BE2C (cell line): ENCODE measurements at regions not wholly inside any gene's neighbourhood (a gene's known extent, or its start where the extent isn't known, plus 50 kb on each side); places are given as distances from the start of the nearest gene placed in this dataset.

Experiments
- DNase-seq: peaks from one replicate; pipeline ENCODE4 v3.0.0-alpha.2; 2020
- H3K27me3 ChIP-seq: fragments of 250-450 bp; sonication (Bioruptor Pico); 2 replicates; pipeline ENCODE4 v1.5.1; 2020; ENCODE audit warnings: mild to moderate bottlenecking
- H3K36me3 ChIP-seq: fragments of 250-450 bp; sonication (Bioruptor Pico); 2 replicates; pipeline ENCODE4 v1.5.1; 2020; ENCODE audit warnings: mild to moderate bottlenecking
- H3K4me1 ChIP-seq: fragments of 250-450 bp; sonication (Bioruptor Pico); 2 replicates; pipeline ENCODE4 v1.5.1; 2020
- H3K4me3 ChIP-seq: 2 replicates; pipeline ENCODE4 v1.5.1; 2011; ENCODE audit warnings: low read depth, low read length
- H3K9me3 ChIP-seq: fragments of 250-450 bp; sonication (Bioruptor Pico); 2 replicates; pipeline ENCODE4 v1.5.1; 2020
- TF ChIP-seq, protein P1 (sequence below): IDR thresholded peaks from 2 replicates; pipeline ENCODE4 v1.5.1; 2012; ENCODE audit warnings: mild to moderate bottlenecking, low read depth, low read length

DNA sequence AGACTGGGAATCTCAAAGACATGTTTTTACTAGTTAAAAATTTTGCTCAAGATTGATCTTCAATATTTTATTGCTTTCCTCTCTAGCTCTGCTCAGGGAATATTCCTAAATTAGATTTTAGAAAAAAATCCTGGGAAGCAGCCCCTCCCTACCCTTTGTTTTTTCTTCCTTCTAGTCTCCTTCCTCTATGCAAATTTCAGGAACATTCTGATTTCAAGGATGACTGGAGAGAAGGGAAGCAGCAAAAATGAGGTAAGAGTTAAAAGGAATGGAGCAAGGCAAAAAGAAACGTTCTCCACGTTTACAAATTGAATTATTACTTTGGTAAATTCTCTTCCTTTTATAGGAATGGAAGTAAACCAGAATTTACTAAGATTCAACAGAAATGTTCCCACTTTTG is 493.4 kb upstream of the TUSC1 start:
- peaks cover 2% of the 10 kb centered on the region; the same call in 1 of the 2 replicates for H3K4me1 ChIP-seq
- no peak for DNase-seq
- TF ChIP-seq, protein P1, sequence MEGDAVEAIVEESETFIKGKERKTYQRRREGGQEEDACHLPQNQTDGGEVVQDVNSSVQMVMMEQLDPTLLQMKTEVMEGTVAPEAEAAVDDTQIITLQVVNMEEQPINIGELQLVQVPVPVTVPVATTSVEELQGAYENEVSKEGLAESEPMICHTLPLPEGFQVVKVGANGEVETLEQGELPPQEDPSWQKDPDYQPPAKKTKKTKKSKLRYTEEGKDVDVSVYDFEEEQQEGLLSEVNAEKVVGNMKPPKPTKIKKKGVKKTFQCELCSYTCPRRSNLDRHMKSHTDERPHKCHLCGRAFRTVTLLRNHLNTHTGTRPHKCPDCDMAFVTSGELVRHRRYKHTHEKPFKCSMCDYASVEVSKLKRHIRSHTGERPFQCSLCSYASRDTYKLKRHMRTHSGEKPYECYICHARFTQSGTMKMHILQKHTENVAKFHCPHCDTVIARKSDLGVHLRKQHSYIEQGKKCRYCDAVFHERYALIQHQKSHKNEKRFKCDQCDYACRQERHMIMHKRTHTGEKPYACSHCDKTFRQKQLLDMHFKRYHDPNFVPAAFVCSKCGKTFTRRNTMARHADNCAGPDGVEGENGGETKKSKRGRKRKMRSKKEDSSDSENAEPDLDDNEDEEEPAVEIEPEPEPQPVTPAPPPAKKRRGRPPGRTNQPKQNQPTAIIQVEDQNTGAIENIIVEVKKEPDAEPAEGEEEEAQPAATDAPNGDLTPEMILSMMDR = no peak
- no peak overlapping the region for H3K4me3 ChIP-seq
- H3K36me3 ChIP-seq = no peaks in the 10 kb centered on the region
- no peaks in the 10 kb centered on the region for H3K9me3 ChIP-seq
- no peaks in the 10 kb centered on the region for H3K27me3 ChIP-seq

DNA sequence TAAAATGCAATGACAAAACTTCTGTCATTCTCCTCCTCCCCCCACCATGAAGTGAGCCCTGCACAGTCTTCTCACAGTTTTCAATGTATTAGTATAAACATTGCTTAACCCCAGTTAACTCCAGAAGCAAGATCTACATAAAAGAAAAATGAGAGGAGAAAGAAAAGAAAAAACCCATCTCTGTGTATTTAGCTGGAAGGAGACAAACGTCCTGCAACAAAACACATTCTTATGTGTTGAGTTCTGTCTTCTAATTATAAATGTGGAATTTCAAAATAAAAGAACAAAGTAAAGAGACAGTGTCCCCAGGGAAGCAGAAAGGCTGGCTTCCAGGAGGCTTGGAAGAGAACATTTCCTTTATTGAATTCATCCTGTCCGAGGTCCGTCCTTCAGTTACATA is 491.9 kb upstream of the TUSC1 start:
- Histone ChIP-seq H3K36me3 (no peaks in the 10 kb centered on the region), H3K4me3 (no peak overlapping the region), H3K27me3 (no peaks in the 10 kb centered on the region), H3K9me3 (no peaks in the 10 kb centered on the region), H3K4me1 (peaks cover 2% of the 10 kb centered on the region; the same call in 1 of the 2 replicates)
- TF ChIP-seq, protein P1 = no peak
- DNase-seq = no peak

DNA sequence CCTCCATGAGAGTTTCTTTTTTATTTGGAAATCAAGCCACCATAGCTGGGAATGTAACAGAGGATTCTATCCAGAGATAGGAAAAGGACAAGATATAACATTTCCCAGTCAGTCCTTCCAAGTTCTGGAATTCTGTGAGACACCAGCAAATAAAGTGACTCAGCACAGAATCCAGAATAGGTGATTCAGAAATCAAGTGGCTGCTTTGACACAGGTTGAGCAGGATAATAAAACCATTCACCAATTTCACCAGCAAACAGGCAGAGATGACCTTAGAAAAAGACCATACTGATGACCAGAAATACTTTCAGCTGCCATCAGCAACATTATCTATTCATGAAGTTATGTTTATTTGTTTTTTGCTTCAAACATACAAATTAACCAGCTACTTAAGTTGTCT is 491.5 kb upstream of the TUSC1 start:
- H3K27me3 ChIP-seq = no peaks in the 10 kb centered on the region
- H3K36me3 ChIP-seq = no peaks in the 10 kb centered on the region
- no peak overlapping the region for H3K4me3 ChIP-seq
- H3K9me3 ChIP-seq = no peaks in the 10 kb centered on the region
- DNase-seq = no peak
- peaks cover 2% of the 10 kb centered on the region; the same call in 1 of the 2 replicates for H3K4me1 ChIP-seq
- TF ChIP-seq, protein P1 = no peak

GRCh38 chr9:26166537-26166936 is 488.3 kb upstream of the TUSC1 start:
- TF ChIP-seq, protein P1 = no peak
- no peak for DNase-seq
- Histone ChIP-seq H3K36me3 (no peaks in the 10 kb centered on the region), H3K27me3 (no peaks in the 10 kb centered on the region), H3K9me3 (no peaks in the 10 kb centered on the region), H3K4me1 (no peaks in the 10 kb centered on the region; the same call in 1 of the 2 replicates), H3K4me3 (no peak overlapping the region)

- Histone ChIP-seq H3K27me3 (no peaks in the 10 kb centered on the region), H3K4me3 (no peak overlapping the region), H3K9me3 (no peaks in the 10 kb centered on the region), H3K36me3 (no peaks in the 10 kb centered on the region), H3K4me1 (no peaks in the 10 kb centered on the region; the same call in 1 of the 2 replicates)
- no peak for DNase-seq
- TF ChIP-seq, protein P1 = no peak
These were observed 487.2 kb upstream of the TUSC1 start for GRCh38 chr9:26165426-26165825.

GRCh38 chr9:26163931-26164330 is 485.7 kb upstream of the TUSC1 start:
- no peak for DNase-seq
- H3K9me3 ChIP-seq = no peaks in the 10 kb centered on the region
- H3K4me3 ChIP-seq = no peak overlapping the region
- H3K36me3 ChIP-seq = no peaks in the 10 kb centered on the region
- H3K4me1 ChIP-seq = peaks cover 3% of the 10 kb centered on the region; the same call in 1 of the 2 replicates
- TF ChIP-seq, protein P1 = no peak
- no peaks in the 10 kb centered on the region for H3K27me3 ChIP-seq
